Gastroesophageal sphincter (tissue), 3 donors: ENCODE measurements at regions not wholly inside any gene's neighbourhood (a gene's known extent, or its start where the extent isn't known, plus 50 kb on each side); places are given as distances from the start of the nearest gene placed in this dataset.

Experiments used
- CTCF ChIP-seq, 4 experiments: fragments of 200-600 bp in 2 of 4; fragments of 450-650 bp in 2 of 4; sonication (generic) in 1 of 4; IDR thresholded peaks; one replicate each; pipeline ENCODE4 v1.5.1; 2017 to 2019; ENCODE audit warnings: antibody characterized with exemption in 4 of 4, mild to moderate bottlenecking in 2 of 4, moderate library complexity in 2 of 4
- EP300 ChIP-seq: sonication (generic); formaldehyde crosslinking; IDR thresholded peaks from one replicate; pipeline ENCODE4 v1.6.1; 2017; ENCODE audit warnings: antibody characterized with exemption, mild to moderate bottlenecking
- POLR2A ChIP-seq, 2 donors: fragments of 450-650 bp; IDR thresholded peaks; one replicate each; pipeline ENCODE4 v1.6.1; 2017; ENCODE audit warnings: antibody characterized with exemption in 2 of 2, mild to moderate bottlenecking in 2 of 2, moderate library complexity in 1 of 2
- POLR2AphosphoS5 ChIP-seq: sonication (generic); formaldehyde crosslinking; IDR thresholded peaks from one replicate; pipeline ENCODE4 v1.6.1; 2017; ENCODE audit warnings: antibody characterized with exemption

DNA sequence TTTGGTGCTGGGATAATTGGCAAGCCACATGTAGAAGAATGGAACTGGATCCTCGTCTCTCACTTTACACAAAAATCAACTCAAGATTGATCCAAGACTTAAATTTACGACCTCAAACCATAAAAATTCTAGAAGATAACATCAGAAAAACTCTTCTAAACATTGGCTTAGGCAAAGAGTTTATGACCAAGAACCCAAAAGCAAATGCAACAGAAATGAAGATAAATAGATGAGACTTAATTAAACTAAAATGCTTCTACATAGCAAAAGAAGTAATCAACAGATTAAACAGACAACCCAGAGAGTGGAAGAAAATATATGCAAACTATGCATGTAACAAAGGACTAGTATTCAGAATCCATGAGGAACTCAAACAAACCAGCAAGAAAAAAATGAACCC is 80.1 kb downstream of the CLDN1 start:
- TF ChIP-seq CTCF (IDR thresholded peaks at IDR 0.05) (no peak), POLR2AphosphoS5 (no peak), POLR2A (IDR thresholded peaks at IDR 0.05) (no peak), EP300 (no peak)
